ENCODE measurements at regions not wholly inside any gene's neighbourhood (a gene's known extent, or its start where the extent isn't known, plus 50 kb on each side); places are given as distances from the start of the nearest gene placed in this dataset.

GRCh38 chr4:138299881-138300280, 57.7 kb upstream of the SLC7A11 start:
- DNase-seq = no peak

GRCh38 chr4:138298866-138299265, 56.7 kb upstream of the SLC7A11 start:
- DNase-seq = no peak

GRCh38 chr4:138298431-138298830, 56.3 kb upstream of the SLC7A11 start:
- no peak for DNase-seq

GRCh38 chr4:138297743-138298405, 55.7 kb upstream of the SLC7A11 start:
- DNase-seq = no peak

GRCh38 chr4:138292321-138292720, 50.2 kb upstream of the SLC7A11 start:
- DNase-seq = no peak

All from activated CD4-positive, CD25-positive, alpha-beta regulatory T cell (primary cell).